ENCODE measurements at regions not wholly inside any gene's neighbourhood (a gene's known extent, or its start where the extent isn't known, plus 50 kb on each side); places are given as distances from the start of the nearest gene placed in this dataset.

- Histone ChIP-seq H3K79me2 (ENCODE audit: insufficient read depth, low read length) (no peaks in the 10 kb centered on the region), H3K4me3 (replicated peaks in 1 of 2; ENCODE audit: low read depth in 1 of 2, low read length in 2 of 2) (no peak overlapping the region), H3K4me2 (ENCODE audit: low read length) (no peak overlapping the region), H4K20me1 (ENCODE audit: insufficient read depth) (no peaks in the 10 kb centered on the region), H3K4me1 (ENCODE audit: control insufficient read depth in 1 of 2, insufficient read depth in 2 of 2, low read length in 2 of 2) (no peaks in the 10 kb centered on the region), H3K9me3 (ENCODE audit: control insufficient read depth in 1 of 2, insufficient read depth in 1 of 2, low read depth in 1 of 2, low read length in 2 of 2) (no peaks in the 10 kb centered on the region), H3K9ac (ENCODE audit: low read length) (no peak overlapping the region), H3K27ac (ENCODE audit: low read depth, low read length) (no peak overlapping the region), H3K27me3 (ENCODE audit: insufficient read depth, low read length) (no peaks in the 10 kb centered on the region), H3K36me3 (ENCODE audit: control insufficient read depth in 1 of 2, insufficient read depth in 2 of 2, low read length in 2 of 2) (no peaks in the 10 kb centered on the region), H2AFZ (ENCODE audit: low read depth, low read length, poor library complexity, severe bottlenecking) (no peak overlapping the region), H3K9me2 (ENCODE audit: insufficient read depth) (no peaks in the 10 kb centered on the region)
- CTCF ChIA-PET, result no interaction called here
- DNase-seq (ENCODE audit: low read depth, low spot score) (no peak), ATAC-seq (no peak)
- intact Hi-C loops (cut with micrococcal nuclease), result no loop called here
- no TSS peak for BruUV-seq (replicated peaks)
- TF ChIP-seq ATF3 (IDR thresholded peaks at IDR 0.05) (no peak), ZBTB33 (IDR thresholded peaks at IDR 0.05; ENCODE audit: extremely low read depth, insufficient replicate concordance, low read length) (no peak), JUND (IDR thresholded peaks at IDR 0.05) (no peak), EZH2 (IDR thresholded peaks at IDR 0.05) (no peak), ZNF274 (IDR thresholded peaks at IDR 0.05; ENCODE audit: low read depth, low read length) (no peak), EGR1 (IDR thresholded peaks at IDR 0.05; ENCODE audit: low read depth) (no peak), MAX (IDR thresholded peaks at IDR 0.05) (no peak), SP1 (IDR thresholded peaks at IDR 0.05; ENCODE audit: low read depth) (no peak), YY1 (IDR thresholded peaks at IDR 0.05; ENCODE audit: extremely low read depth, insufficient replicate concordance, low read depth, low read length) (no peak), TCF7L2 (IDR thresholded peaks at IDR 0.05; ENCODE audit: borderline replicate concordance, extremely low read depth, insufficient read depth, insufficient read length) (no peak), POLR2A (IDR thresholded peaks at IDR 0.05; ENCODE audit: borderline replicate concordance, extremely low read depth, insufficient read depth, insufficient read length) (no peak), RAD21 (IDR thresholded peaks at IDR 0.05; ENCODE audit: low read depth) (no peak), CTCF (IDR thresholded peaks at IDR 0.05 in 2 of 3, conservative IDR thresholded peaks at IDR 0.05 in 1 of 3; ENCODE audit: borderline replicate concordance in 1 of 3, insufficient read depth in 1 of 3, low read depth in 2 of 3, low read length in 2 of 3) (no peak)
- POLR2A ChIA-PET, result no interaction called here
- RAD21 ChIA-PET (ENCODE audit: low non-redundant PET in 1 of 2, low total read pairs in 2 of 2, uncharacterized antibody in 2 of 2, unreplicated experiment in 2 of 2), result no interaction called here
Observed at GRCh38 chr10:34918776-34919315, 103.8 kb upstream of the PARD3 start.
